ENCODE measurements at regions not wholly inside any gene's neighbourhood (a gene's known extent, or its start where the extent isn't known, plus 50 kb on each side); places are given as distances from the start of the nearest gene placed in this dataset.

DNA sequence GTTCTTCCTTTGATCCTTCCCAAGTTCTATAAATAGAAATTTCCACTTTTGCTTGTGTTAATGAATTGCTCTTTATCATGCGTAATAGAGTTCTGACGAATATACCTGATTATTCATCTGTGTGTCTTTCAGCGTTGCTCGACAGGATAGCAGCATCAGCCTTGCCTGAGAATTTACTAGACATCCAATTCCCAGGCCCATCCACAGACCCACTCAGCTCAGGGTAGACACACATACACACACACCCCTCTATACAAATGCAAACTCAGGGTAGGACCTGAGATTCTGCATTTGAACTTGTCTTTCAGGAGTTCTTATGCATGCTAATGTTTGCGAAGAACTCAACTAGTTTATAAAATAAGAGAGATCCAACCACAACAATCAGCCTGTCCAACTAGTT is 343.4 kb upstream of the GYPC start:
- Histone ChIP-seq H3K4me1 (ENCODE audit: control insufficient read depth in 1 of 2, insufficient read depth in 2 of 2, low read length in 2 of 2) (no peaks in the 10 kb centered on the region), H3K79me2 (ENCODE audit: insufficient read depth, low read length) (no peaks in the 10 kb centered on the region), H3K4me3 (replicated peaks in 1 of 3; ENCODE audit: low read depth in 2 of 3, low read length in 3 of 3) (no peak overlapping the region), H3K9me3 (replicated peaks in 1 of 2; ENCODE audit: control insufficient read depth in 1 of 2, insufficient read depth in 1 of 2, low read length in 2 of 2) (peaks cover 0 to 9% of the 10 kb centered on the region in 2 donors), H3K27ac (ENCODE audit: low read depth in 1 of 2, low read length in 2 of 2) (no peak overlapping the region), H3K36me3 (replicated peaks in 1 of 2; ENCODE audit: control insufficient read depth in 1 of 2, insufficient read depth in 2 of 2, low read length in 2 of 2) (no peaks in the 10 kb centered on the region), H4K20me1 (ENCODE audit: insufficient read depth, low read length) (no peaks in the 10 kb centered on the region), H2AFZ (ENCODE audit: insufficient read depth, low read depth, low read length, poor library complexity, severe bottlenecking) (no peak overlapping the region), H3K9ac (ENCODE audit: insufficient read depth, low read length, poor library complexity, severe bottlenecking) (no peak overlapping the region), H3K4me2 (replicated peaks; ENCODE audit: extremely low read depth, low read length, poor library complexity, severe bottlenecking) (no peak overlapping the region), H3K27me3 (ENCODE audit: control insufficient read depth in 2 of 2, insufficient read depth in 2 of 2, low read length in 2 of 2) (no peaks in the 10 kb centered on the region)
- peaks cover 0 to 3% (median 0%) of the 10 kb centered on the region in 3 donors for H3K27me3 Mint-ChIP-seq (ENCODE audit: low read depth in 3 of 3)
- H3K27ac Mint-ChIP-seq = no peak overlapping the region
- no peak for TF ChIP-seq CTCF (IDR thresholded peaks at IDR 0.05)
- intact Hi-C loops (cut with micrococcal nuclease) = no loop called here
- no peaks in the 10 kb centered on the region for H3K4me1 Mint-ChIP-seq
- no peak overlapping the region for H3K4me3 Mint-ChIP-seq
- no peaks in the 10 kb centered on the region for H3K36me3 Mint-ChIP-seq
- peaks cover 0 to 8% (median 5%) of the 10 kb centered on the region in 7 donors for H3K9me3 Mint-ChIP-seq
- DNase-seq = no peak
- 88% methylated on average over 2 of the region's 5 CpGs for whole genome bisulfite sequencing (ENCODE audit: insufficient coverage)

GRCh38 chr2:126315828-126316227 is 340.1 kb upstream of the GYPC start:
- no CpG with 5 or more reads among the region's 1 CpG for WGBS (ENCODE audit: insufficient coverage)

More at GRCh38 chr2:126315828-126316227, 340.1 kb upstream of the GYPC start:
- Histone ChIP-seq H2AFZ (ENCODE audit: insufficient read depth, low read depth, low read length, poor library complexity, severe bottlenecking) (no peak overlapping the region), H3K9ac (ENCODE audit: insufficient read depth, low read length, poor library complexity, severe bottlenecking) (no peak overlapping the region), H4K20me1 (ENCODE audit: insufficient read depth, low read length) (no peaks in the 10 kb centered on the region), H3K36me3 (replicated peaks in 1 of 2; ENCODE audit: control insufficient read depth in 1 of 2, insufficient read depth in 2 of 2, low read length in 2 of 2) (no peaks in the 10 kb centered on the region), H3K27me3 (ENCODE audit: control insufficient read depth in 2 of 2, insufficient read depth in 2 of 2, low read length in 2 of 2) (no peaks in the 10 kb centered on the region), H3K4me1 (ENCODE audit: control insufficient read depth in 1 of 2, insufficient read depth in 2 of 2, low read length in 2 of 2) (no peaks in the 10 kb centered on the region), H3K79me2 (ENCODE audit: insufficient read depth, low read length) (no peaks in the 10 kb centered on the region), H3K4me2 (replicated peaks; ENCODE audit: extremely low read depth, low read length, poor library complexity, severe bottlenecking) (no peak overlapping the region), H3K27ac (ENCODE audit: low read depth in 1 of 2, low read length in 2 of 2) (no peak overlapping the region), H3K9me3 (replicated peaks in 1 of 2; ENCODE audit: control insufficient read depth in 1 of 2, insufficient read depth in 1 of 2, low read length in 2 of 2) (no peaks in the 10 kb centered on the region), H3K4me3 (replicated peaks in 1 of 3; ENCODE audit: low read depth in 2 of 3, low read length in 3 of 3) (no peak overlapping the region)
- no peak for TF ChIP-seq CTCF (IDR thresholded peaks at IDR 0.05)
- no peaks in the 10 kb centered on the region for H3K36me3 Mint-ChIP-seq
- peaks cover 0 to 1% (median 0%) of the 10 kb centered on the region in 3 donors for H3K27me3 Mint-ChIP-seq (ENCODE audit: low read depth in 3 of 3)
- peak overlapping the region in 1 of 7 donors; percentile 26 for H3K27ac Mint-ChIP-seq
- H3K4me1 Mint-ChIP-seq = no peaks in the 10 kb centered on the region
- no peak for DNase-seq
- intact Hi-C loops (cut with micrococcal nuclease) = no loop called here
- peaks cover 0 to 4% (median 0%) of the 10 kb centered on the region in 7 donors for H3K9me3 Mint-ChIP-seq
- no peak overlapping the region for H3K4me3 Mint-ChIP-seq
